Panc1 (cell line): ENCODE measurements at regions not wholly inside any gene's neighbourhood (a gene's known extent, or its start where the extent isn't known, plus 50 kb on each side); places are given as distances from the start of the nearest gene placed in this dataset.

Experiments
- ATAC-seq: fragments of 200-7000 bp; cut with Tn5 transposase; 2 replicates; pipeline ENCODE4 v1.9.1; 2020; ENCODE audit warnings: mild to moderate bottlenecking, moderate library complexity
- BruUV-seq: library from RNA; stranded (reverse); fragments of 400-500 nt; replicated peaks from 2 replicates; lab custom pipeline; 2021; lab: Mats Ljungman, UMichigan
- CTCF ChIA-PET: fragments of 300-600 bp; sonication (Branson Sonifier 250); formaldehyde crosslinking; loops from one replicate; lab custom pipeline; 2022; ENCODE audit warnings: antibody characterized with exemption; lab: Charles Lee
- POLR2A ChIA-PET: fragments of 300-600 bp; sonication (Branson Sonifier 250); formaldehyde crosslinking; loops from one replicate; lab custom pipeline; 2022; ENCODE audit warnings: antibody characterized with exemption; lab: Charles Lee
- DNase-seq: peaks from one replicate; pipeline ENCODE4 v3.0.0-alpha.2; 2010; ENCODE audit warnings: low read depth, low spot score
- H3K27ac ChIP-seq: 2 replicates; pipeline ENCODE4 v1.5.1; 2011; ENCODE audit warnings: mild to moderate bottlenecking, low read length, inconsistent platforms
- H3K27me3 ChIP-seq: fragments of 200-500 bp; sonication (Bioruptor generic); 2 replicates; pipeline ENCODE4 v1.6.0; 2014; ENCODE audit warnings: low read length, inconsistent platforms; ENCODE audit not compliant: control insufficient read depth, insufficient read depth
- H3K36me3 ChIP-seq: fragments of 200-500 bp; sonication (Bioruptor generic); 2 replicates; pipeline ENCODE4 v1.5.1; 2014; ENCODE audit warnings: inconsistent platforms, mild to moderate bottlenecking, low read length, moderate library complexity; ENCODE audit not compliant: control insufficient read depth, insufficient read depth
- H3K4me1 ChIP-seq: 2 replicates; pipeline ENCODE4 v1.5.1; 2011; ENCODE audit warnings: inconsistent platforms, mild to moderate bottlenecking, low read length, moderate library complexity; ENCODE audit not compliant: control insufficient read depth, insufficient read depth
- H3K4me3 ChIP-seq, 2 experiments: 2 replicates each; pipeline ENCODE4 v1.5.1; 2011 to 2012; ENCODE audit warnings: low read depth in 2 of 2, low read length in 2 of 2, mild to moderate bottlenecking in 2 of 2, inconsistent platforms in 1 of 2, moderate library complexity in 1 of 2
- H3K9me3 ChIP-seq: fragments of 200-500 bp; sonication (Bioruptor generic); 2 replicates; pipeline ENCODE4 v1.5.1; 2014; ENCODE audit warnings: low read depth, mild to moderate bottlenecking, inconsistent platforms, low read length, moderate library complexity; ENCODE audit not compliant: control insufficient read depth, insufficient read depth
- POLR2AphosphoS5 ChIP-seq: IDR thresholded peaks from 2 replicates; pipeline ENCODE4 v1.6.1; 2012; ENCODE audit warnings: mild to moderate bottlenecking, low read depth, low read length, moderate library complexity
- SIN3A ChIP-seq: IDR thresholded peaks from 2 replicates; pipeline ENCODE4 v1.6.1; 2012; ENCODE audit warnings: low read depth, mild to moderate bottlenecking, low read length, moderate library complexity, borderline replicate concordance; ENCODE audit not compliant: insufficient read depth
- TCF7L2 ChIP-seq: IDR thresholded peaks from 2 replicates; pipeline ENCODE4 v1.6.1; 2011; ENCODE audit warnings: mild to moderate bottlenecking, low read depth, low read length, inconsistent platforms
- in situ Hi-C: cut with HindIII; loops from 2 replicates; pipeline ENCODE4 v1.10.0; 2016; ENCODE audit warnings: low sequenced_read_pairs, low pct_unique_long_range_greater_than_20kb
- intact Hi-C: fragments of 100-400 bp; cut with micrococcal nuclease; formaldehyde crosslinking; loops from one replicate; pipeline ENCODE4 v1.10.0; 2022; ENCODE audit not compliant: unreplicated experiment
- TF ChIP-seq, protein P1 (sequence below): fragments of 450-650 bp; IDR thresholded peaks from 2 replicates; pipeline ENCODE4 v1.5.1; 2017; ENCODE audit warnings: mild to moderate bottlenecking
- TF ChIP-seq, protein P2 (sequence below), 2 experiments: IDR thresholded peaks; 2 replicates each; pipeline ENCODE4 v1.6.1; 2011 to 2012; ENCODE audit warnings: low read depth in 2 of 2, control low read depth in 1 of 2, low read length in 1 of 2, mild to moderate bottlenecking in 1 of 2, moderate library complexity in 1 of 2; ENCODE audit not compliant: insufficient read depth in 1 of 2

DNA sequence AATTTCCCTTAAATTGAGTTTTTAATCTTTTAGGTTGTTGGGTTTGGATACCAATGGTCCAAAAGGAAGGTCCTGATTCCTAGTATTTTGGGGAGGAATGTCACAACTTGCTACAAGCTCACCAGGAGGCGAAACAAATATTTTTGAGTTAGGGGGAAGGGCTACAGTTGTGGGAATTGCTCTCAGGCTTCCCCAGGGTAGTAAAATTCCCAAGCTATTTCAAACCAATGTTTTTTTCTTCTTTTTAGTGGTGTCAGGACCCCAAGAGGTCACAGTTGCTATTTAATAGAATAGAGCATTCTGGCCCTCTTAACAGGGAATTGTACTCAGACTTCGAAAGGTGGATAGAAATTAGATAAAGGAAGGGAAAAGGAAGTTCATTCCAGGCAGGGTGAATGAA, 68.5 kb upstream of the ST3GAL5 start:
- Histone ChIP-seq H3K9me3 (no peaks in the 10 kb centered on the region), H3K4me1 (no peaks in the 10 kb centered on the region), H3K27ac (no peak overlapping the region), H3K4me3 (no peak overlapping the region), H3K36me3 (no peaks in the 10 kb centered on the region), H3K27me3 (no peaks in the 10 kb centered on the region)
- BruUV-seq = no TSS peak
- intact Hi-C loops = no loop called here
- ATAC-seq (no peak), DNase-seq (no peak)
- ChIA-PET POLR2A (no interaction called here), CTCF (no interaction called here)
- no peak for TF ChIP-seq POLR2AphosphoS5
- TF ChIP-seq, protein P1, sequence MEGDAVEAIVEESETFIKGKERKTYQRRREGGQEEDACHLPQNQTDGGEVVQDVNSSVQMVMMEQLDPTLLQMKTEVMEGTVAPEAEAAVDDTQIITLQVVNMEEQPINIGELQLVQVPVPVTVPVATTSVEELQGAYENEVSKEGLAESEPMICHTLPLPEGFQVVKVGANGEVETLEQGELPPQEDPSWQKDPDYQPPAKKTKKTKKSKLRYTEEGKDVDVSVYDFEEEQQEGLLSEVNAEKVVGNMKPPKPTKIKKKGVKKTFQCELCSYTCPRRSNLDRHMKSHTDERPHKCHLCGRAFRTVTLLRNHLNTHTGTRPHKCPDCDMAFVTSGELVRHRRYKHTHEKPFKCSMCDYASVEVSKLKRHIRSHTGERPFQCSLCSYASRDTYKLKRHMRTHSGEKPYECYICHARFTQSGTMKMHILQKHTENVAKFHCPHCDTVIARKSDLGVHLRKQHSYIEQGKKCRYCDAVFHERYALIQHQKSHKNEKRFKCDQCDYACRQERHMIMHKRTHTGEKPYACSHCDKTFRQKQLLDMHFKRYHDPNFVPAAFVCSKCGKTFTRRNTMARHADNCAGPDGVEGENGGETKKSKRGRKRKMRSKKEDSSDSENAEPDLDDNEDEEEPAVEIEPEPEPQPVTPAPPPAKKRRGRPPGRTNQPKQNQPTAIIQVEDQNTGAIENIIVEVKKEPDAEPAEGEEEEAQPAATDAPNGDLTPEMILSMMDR = no peak
- in situ Hi-C loops = no loop called here

DNA sequence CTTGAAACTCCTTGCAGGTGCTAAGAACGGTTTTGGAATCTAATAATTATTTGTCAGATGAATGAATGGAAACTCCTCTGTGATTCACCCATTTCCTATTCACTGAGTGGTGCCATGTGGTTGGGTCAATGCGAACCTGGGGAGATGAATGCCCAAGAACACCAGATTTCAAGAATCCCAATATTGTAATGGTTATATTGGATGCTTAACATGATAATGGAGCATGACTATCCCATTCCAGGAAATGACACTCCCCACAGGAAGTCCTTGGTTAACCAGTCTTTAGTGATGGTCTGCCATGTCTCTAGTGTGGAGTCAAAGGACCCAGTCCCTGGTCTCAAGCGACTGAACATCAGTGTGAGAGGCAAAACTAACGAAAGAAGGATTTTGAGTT, 67.9 kb upstream of the ST3GAL5 start:
- TF ChIP-seq TCF7L2 (no peak), SIN3A (no peak), POLR2AphosphoS5 (no peak)
- TF ChIP-seq, protein P1 = no peak
- TF ChIP-seq, protein P2, sequence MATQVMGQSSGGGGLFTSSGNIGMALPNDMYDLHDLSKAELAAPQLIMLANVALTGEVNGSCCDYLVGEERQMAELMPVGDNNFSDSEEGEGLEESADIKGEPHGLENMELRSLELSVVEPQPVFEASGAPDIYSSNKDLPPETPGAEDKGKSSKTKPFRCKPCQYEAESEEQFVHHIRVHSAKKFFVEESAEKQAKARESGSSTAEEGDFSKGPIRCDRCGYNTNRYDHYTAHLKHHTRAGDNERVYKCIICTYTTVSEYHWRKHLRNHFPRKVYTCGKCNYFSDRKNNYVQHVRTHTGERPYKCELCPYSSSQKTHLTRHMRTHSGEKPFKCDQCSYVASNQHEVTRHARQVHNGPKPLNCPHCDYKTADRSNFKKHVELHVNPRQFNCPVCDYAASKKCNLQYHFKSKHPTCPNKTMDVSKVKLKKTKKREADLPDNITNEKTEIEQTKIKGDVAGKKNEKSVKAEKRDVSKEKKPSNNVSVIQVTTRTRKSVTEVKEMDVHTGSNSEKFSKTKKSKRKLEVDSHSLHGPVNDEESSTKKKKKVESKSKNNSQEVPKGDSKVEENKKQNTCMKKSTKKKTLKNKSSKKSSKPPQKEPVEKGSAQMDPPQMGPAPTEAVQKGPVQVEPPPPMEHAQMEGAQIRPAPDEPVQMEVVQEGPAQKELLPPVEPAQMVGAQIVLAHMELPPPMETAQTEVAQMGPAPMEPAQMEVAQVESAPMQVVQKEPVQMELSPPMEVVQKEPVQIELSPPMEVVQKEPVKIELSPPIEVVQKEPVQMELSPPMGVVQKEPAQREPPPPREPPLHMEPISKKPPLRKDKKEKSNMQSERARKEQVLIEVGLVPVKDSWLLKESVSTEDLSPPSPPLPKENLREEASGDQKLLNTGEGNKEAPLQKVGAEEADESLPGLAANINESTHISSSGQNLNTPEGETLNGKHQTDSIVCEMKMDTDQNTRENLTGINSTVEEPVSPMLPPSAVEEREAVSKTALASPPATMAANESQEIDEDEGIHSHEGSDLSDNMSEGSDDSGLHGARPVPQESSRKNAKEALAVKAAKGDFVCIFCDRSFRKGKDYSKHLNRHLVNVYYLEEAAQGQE (IDR thresholded peaks at IDR 0.05; ENCODE audit: insufficient read depth in 1 of 2, low read depth in 2 of 2, low read length in 1 of 2) = no peak
- intact Hi-C loops = no loop called here
- no peaks in the 10 kb centered on the region for H3K4me1 ChIP-seq
- ChIA-PET POLR2A (no interaction called here), CTCF (no interaction called here)
- H3K4me3 ChIP-seq = no peak overlapping the region
- no peak for ATAC-seq
- BruUV-seq = no TSS peak
- DNase-seq = no peak
- no peaks in the 10 kb centered on the region for H3K36me3 ChIP-seq
- H3K27me3 ChIP-seq = no peaks in the 10 kb centered on the region
- H3K27ac ChIP-seq = no peak overlapping the region
- in situ Hi-C loops = no loop called here
- H3K9me3 ChIP-seq = no peaks in the 10 kb centered on the region
